ENCODE measurements at regions not wholly inside any gene's neighbourhood (a gene's known extent, or its start where the extent isn't known, plus 50 kb on each side); places are given as distances from the start of the nearest gene placed in this dataset.
A peak's percentile ranks its signal among the peaks of the same experiment; 100 is the strongest.

- DNase-seq (ENCODE audit: low read depth) = peak; percentile 88
- no peak for TF ChIP-seq CTCF (IDR thresholded peaks at IDR 0.05; ENCODE audit: insufficient read depth, low read depth, low read length, missing control alignments)
- H3K4me3 ChIP-seq (ENCODE audit: low read depth, low read length) = no peak overlapping the region
Observed at GRCh38 chr1:38527373-38527966, 332.1 kb downstream of the RRAGC start.

GRCh38 chr1:38526046-38526445 is 333.5 kb downstream of the RRAGC start:
- DNase-seq (ENCODE audit: low read depth) = no peak
- TF ChIP-seq CTCF (IDR thresholded peaks at IDR 0.05; ENCODE audit: insufficient read depth, low read depth, low read length, missing control alignments) = no peak
- H3K4me3 ChIP-seq (ENCODE audit: low read depth, low read length) = no peak overlapping the region

- no peak for TF ChIP-seq CTCF (IDR thresholded peaks at IDR 0.05; ENCODE audit: insufficient read depth, low read depth, low read length, missing control alignments)
- no peak overlapping the region for H3K4me3 ChIP-seq (ENCODE audit: low read depth, low read length)
- no peak for DNase-seq (ENCODE audit: low read depth)
Observed at GRCh38 chr1:38525343-38526043, 334.1 kb downstream of the RRAGC start.

- TF ChIP-seq CTCF (IDR thresholded peaks at IDR 0.05; ENCODE audit: insufficient read depth, low read depth, low read length, missing control alignments) = no peak
- no peak for DNase-seq (ENCODE audit: low read depth)
- H3K4me3 ChIP-seq (ENCODE audit: low read depth, low read length) = no peak overlapping the region
Observed at GRCh38 chr1:38524025-38524641, 335.4 kb downstream of the RRAGC start.

- no peak overlapping the region for H3K4me3 ChIP-seq (ENCODE audit: low read depth, low read length)
- DNase-seq (ENCODE audit: low read depth) = no peak
- TF ChIP-seq CTCF (IDR thresholded peaks at IDR 0.05; ENCODE audit: insufficient read depth, low read depth, low read length, missing control alignments) = no peak
Observed at GRCh38 chr1:38523568-38523939, 336.0 kb downstream of the RRAGC start.

- no peak for DNase-seq (ENCODE audit: low read depth)
- TF ChIP-seq CTCF (IDR thresholded peaks at IDR 0.05; ENCODE audit: insufficient read depth, low read depth, low read length, missing control alignments) = no peak
- H3K4me3 ChIP-seq (ENCODE audit: low read depth, low read length) = no peak overlapping the region
Observed at GRCh38 chr1:38522915-38523567, 336.5 kb downstream of the RRAGC start.

Measured in GM12865 (cell line).